Loucy (cell line): ENCODE measurements at regions not wholly inside any gene's neighbourhood (a gene's known extent, or its start where the extent isn't known, plus 50 kb on each side); places are given as distances from the start of the nearest gene placed in this dataset.

ENCODE experiments used
- EZH2phosphoT487 ChIP-seq: fragments of 200-600 bp; IDR thresholded peaks from 2 replicates; pipeline ENCODE4 v1.6.1; 2018; ENCODE audit warnings: antibody characterized with exemption, mild to moderate bottlenecking, moderate library complexity, borderline replicate concordance
- TF ChIP-seq, protein P1 (sequence below): fragments of 200-600 bp; sonication (generic); conservative IDR thresholded peaks from 2 replicates; pipeline ENCODE4 v1.5.1; 2014; ENCODE audit warnings: mild to moderate bottlenecking, antibody characterized with exemption, low read length

DNA sequence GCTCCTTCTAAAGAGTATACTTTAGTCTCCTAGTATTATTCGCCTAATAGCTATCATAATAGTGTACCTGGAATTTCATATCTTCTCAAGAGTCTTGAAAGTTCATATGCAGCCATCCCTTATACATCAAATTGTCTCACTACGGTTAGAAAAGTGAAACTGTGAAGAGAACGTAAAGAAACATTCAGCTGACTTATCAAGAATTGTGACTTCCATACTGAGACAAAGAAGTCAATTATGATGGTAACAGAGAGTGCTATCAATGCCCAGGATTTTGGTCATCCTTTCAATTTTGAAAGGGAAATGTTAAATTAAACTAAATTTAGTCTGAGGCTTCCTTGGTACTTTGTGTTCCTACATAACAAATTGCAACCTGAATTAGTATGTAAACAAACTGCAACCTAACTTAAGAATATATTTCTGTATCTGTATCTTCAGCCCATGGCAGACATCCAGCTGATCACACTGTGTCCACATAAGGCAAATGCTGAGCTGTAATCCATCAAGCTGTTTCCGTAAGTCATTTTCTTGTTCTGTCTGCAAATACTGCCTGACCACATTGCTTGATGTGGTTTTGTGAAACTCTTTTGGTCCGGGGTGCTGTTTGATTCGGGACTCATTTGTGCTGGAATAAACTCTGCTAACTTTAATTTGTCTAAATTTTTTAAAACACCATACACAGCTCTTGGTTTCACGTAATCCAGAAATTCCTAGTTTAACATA, 469.6 kb downstream of the SI start:
- TF ChIP-seq, protein P1, sequence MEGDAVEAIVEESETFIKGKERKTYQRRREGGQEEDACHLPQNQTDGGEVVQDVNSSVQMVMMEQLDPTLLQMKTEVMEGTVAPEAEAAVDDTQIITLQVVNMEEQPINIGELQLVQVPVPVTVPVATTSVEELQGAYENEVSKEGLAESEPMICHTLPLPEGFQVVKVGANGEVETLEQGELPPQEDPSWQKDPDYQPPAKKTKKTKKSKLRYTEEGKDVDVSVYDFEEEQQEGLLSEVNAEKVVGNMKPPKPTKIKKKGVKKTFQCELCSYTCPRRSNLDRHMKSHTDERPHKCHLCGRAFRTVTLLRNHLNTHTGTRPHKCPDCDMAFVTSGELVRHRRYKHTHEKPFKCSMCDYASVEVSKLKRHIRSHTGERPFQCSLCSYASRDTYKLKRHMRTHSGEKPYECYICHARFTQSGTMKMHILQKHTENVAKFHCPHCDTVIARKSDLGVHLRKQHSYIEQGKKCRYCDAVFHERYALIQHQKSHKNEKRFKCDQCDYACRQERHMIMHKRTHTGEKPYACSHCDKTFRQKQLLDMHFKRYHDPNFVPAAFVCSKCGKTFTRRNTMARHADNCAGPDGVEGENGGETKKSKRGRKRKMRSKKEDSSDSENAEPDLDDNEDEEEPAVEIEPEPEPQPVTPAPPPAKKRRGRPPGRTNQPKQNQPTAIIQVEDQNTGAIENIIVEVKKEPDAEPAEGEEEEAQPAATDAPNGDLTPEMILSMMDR: no peak
- no peak for TF ChIP-seq EZH2phosphoT487
